Progenitor cell of endocrine pancreas (in vitro differentiated cells): ENCODE measurements at regions not wholly inside any gene's neighbourhood (a gene's known extent, or its start where the extent isn't known, plus 50 kb on each side); places are given as distances from the start of the nearest gene placed in this dataset.

Experiments used
- DNase-seq: peaks from one replicate; pipeline ENCODE4 v3.0.0; 2021; ENCODE audit warnings: low spot score; ENCODE audit not compliant: unreplicated experiment
- H3K27ac Mint-ChIP-seq: 2 replicates; pipeline ENCODE4 v1.8.0; 2021; ENCODE audit warnings: mild to moderate bottlenecking, moderate library complexity, mixed read lengths
- H3K27me3 Mint-ChIP-seq: 2 replicates; pipeline ENCODE4 v1.8.0; 2021; ENCODE audit warnings: mixed read lengths
- H3K36me3 Mint-ChIP-seq: 2 replicates; pipeline ENCODE4 v1.8.0; 2022; ENCODE audit warnings: mixed read lengths; ENCODE audit not compliant: insufficient read depth
- H3K4me1 Mint-ChIP-seq: 2 replicates; pipeline ENCODE4 v1.8.0; 2021; ENCODE audit warnings: low read depth, mixed read lengths
- H3K4me3 Mint-ChIP-seq: 2 replicates; pipeline ENCODE4 v1.8.0; 2021; ENCODE audit warnings: low read depth, mild to moderate bottlenecking, moderate library complexity, mixed read lengths
- H3K9me3 Mint-ChIP-seq: 2 replicates; pipeline ENCODE4 v1.8.0; 2021; ENCODE audit warnings: low read depth, mixed read lengths
- CTCF ChIP-seq: fragments of 200-600 bp; sonication (generic); IDR thresholded peaks from one replicate; pipeline ENCODE4 v1.5.0; 2021; ENCODE audit warnings: antibody characterized with exemption, mild to moderate bottlenecking; ENCODE audit not compliant: unreplicated experiment

GRCh38 chr4:56235725-56236124, 151.6 kb downstream of the AASDH start:
- no peak for TF ChIP-seq CTCF
- Mint-ChIP-seq H3K9me3 (peaks cover 6% of the 10 kb centered on the region), H3K4me3 (no peak overlapping the region), H3K27ac (peak overlapping the region; percentile 65), H3K4me1 (peaks cover 26% of the 10 kb centered on the region), H3K27me3 (no peaks in the 10 kb centered on the region), H3K36me3 (peaks cover 16% of the 10 kb centered on the region)
- DNase-seq: no peak

GRCh38 chr4:56235011-56235410, 152.3 kb downstream of the AASDH start:
- Mint-ChIP-seq H3K4me3 (no peak overlapping the region), H3K27me3 (no peaks in the 10 kb centered on the region), H3K27ac (peak overlapping the region; percentile 65), H3K9me3 (peaks cover 6% of the 10 kb centered on the region), H3K36me3 (peaks cover 16% of the 10 kb centered on the region), H3K4me1 (peaks cover 20% of the 10 kb centered on the region)
- TF ChIP-seq CTCF: no peak
- DNase-seq: no peak

GRCh38 chr4:56234098-56234497, 153.2 kb downstream of the AASDH start:
- Mint-ChIP-seq H3K9me3 (peaks cover 6% of the 10 kb centered on the region), H3K27me3 (no peaks in the 10 kb centered on the region), H3K27ac (no peak overlapping the region), H3K4me1 (peaks cover 19% of the 10 kb centered on the region), H3K36me3 (peaks cover 16% of the 10 kb centered on the region), H3K4me3 (no peak overlapping the region)
- TF ChIP-seq CTCF: no peak
- DNase-seq: no peak

GRCh38 chr4:56231410-56231809, 155.9 kb downstream of the AASDH start:
- Mint-ChIP-seq H3K36me3 (peaks cover 24% of the 10 kb centered on the region), H3K4me3 (no peak overlapping the region), H3K4me1 (peaks cover 19% of the 10 kb centered on the region), H3K27ac (no peak overlapping the region), H3K27me3 (no peaks in the 10 kb centered on the region), H3K9me3 (peaks cover 8% of the 10 kb centered on the region)
- DNase-seq: no peak
- no peak for TF ChIP-seq CTCF

GRCh38 chr4:56229947-56230346, 157.3 kb downstream of the AASDH start:
- Mint-ChIP-seq H3K9me3 (peaks cover 8% of the 10 kb centered on the region), H3K27me3 (no peaks in the 10 kb centered on the region), H3K4me1 (peaks cover 7% of the 10 kb centered on the region), H3K36me3 (peaks cover 25% of the 10 kb centered on the region), H3K4me3 (no peak overlapping the region), H3K27ac (no peak overlapping the region)
- no peak for TF ChIP-seq CTCF
- DNase-seq: no peak
